H1 (cell line): ENCODE measurements at regions not wholly inside any gene's neighbourhood (a gene's known extent, or its start where the extent isn't known, plus 50 kb on each side); places are given as distances from the start of the nearest gene placed in this dataset.
A peak's percentile ranks its signal among the peaks of the same experiment; 100 is the strongest.

Source experiments
- CTCF ChIA-PET: fragments of 300-600 bp; sonication (Branson Sonifier 250); formaldehyde crosslinking; loops from one replicate; lab custom pipeline; 2021; ENCODE audit not compliant: partially characterized antibody; lab: Charles Lee
- POLR2A ChIA-PET: fragments of 300-600 bp; sonication (Branson Sonifier 250); formaldehyde crosslinking; loops from one replicate; lab custom pipeline; 2021; ENCODE audit warnings: inconsistent platforms; ENCODE audit not compliant: partially characterized antibody; lab: Charles Lee
- DNase-seq, 2 experiments: peaks; one replicate each; pipeline versions ENCODE4 v3.0.0 to v3.0.0-alpha.2; 2010 to 2022; ENCODE audit warnings: low spot score in 2 of 2, low read depth in 1 of 2, mixed read lengths in 1 of 2
- FAIRE-seq: peaks from 2 replicates; lab custom pipeline; 2011; peaks lifted over from hg19 to GRCh38; lab: Jason Lieb, UNC
- H2AFZ ChIP-seq: 2 replicates; pipeline ENCODE4 v1.8.1; 2012; ENCODE audit warnings: low read length, inconsistent platforms
- H2AK5ac ChIP-seq: 2 replicates; pipeline ENCODE4 v1.6.1; 2013; ENCODE audit warnings: low read depth, low read length
- H2BK120ac ChIP-seq: replicated peaks from 2 replicates; pipeline ENCODE3; 2013; ENCODE audit warnings: low read depth, low read length, inconsistent platforms
- H2BK12ac ChIP-seq: 2 replicates; pipeline ENCODE4 v1.6.1; 2013; ENCODE audit warnings: low read depth, low read length
- H2BK15ac ChIP-seq: 2 replicates; pipeline ENCODE4 v1.6.1; 2013; ENCODE audit warnings: low read length
- H2BK20ac ChIP-seq: 2 replicates; pipeline ENCODE4 v1.6.1; 2013; ENCODE audit warnings: low read length
- H2BK5ac ChIP-seq: 2 replicates; pipeline ENCODE4 v1.6.1; 2013; ENCODE audit warnings: low read depth, low read length
- H3K14ac ChIP-seq: 2 replicates; pipeline ENCODE4 v1.6.1; 2013; ENCODE audit warnings: inconsistent platforms; ENCODE audit not compliant: insufficient read length
- H3K18ac ChIP-seq: 2 replicates; pipeline ENCODE4 v1.6.1; 2013; ENCODE audit warnings: low read length; ENCODE audit errors: extremely low read depth
- H3K23ac ChIP-seq: 2 replicates; pipeline ENCODE4 v1.6.1; 2013; ENCODE audit warnings: inconsistent platforms; ENCODE audit not compliant: insufficient read length
- H3K23me2 ChIP-seq: 2 replicates; pipeline ENCODE4 v1.6.1; 2013; ENCODE audit warnings: low read depth, low read length
- H3K27ac ChIP-seq: 2 replicates; pipeline ENCODE4 v1.6.1; 2011; ENCODE audit warnings: low read depth, low read length, inconsistent platforms
- H3K27me3 ChIP-seq, 4 experiments: replicated peaks in 1 of 4; 1 replicate in 1 of 4; 2 replicates in 3 of 4; pipeline versions ENCODE4 v1.6.1 to v1.8.1; 2011 to 2013; ENCODE audit warnings: low read length in 3 of 4, mild to moderate bottlenecking in 3 of 4, inconsistent platforms in 2 of 4, mixed read lengths in 2 of 4, moderate library complexity in 1 of 4; ENCODE audit not compliant: control insufficient read depth in 3 of 4, insufficient read depth in 3 of 4; ENCODE audit errors: extremely low read depth in 1 of 4
- H3K36me3 ChIP-seq, 4 experiments: 2 replicates each; pipeline versions ENCODE4 v1.6.1 to v1.8.1; 2011 to 2013; ENCODE audit warnings: mild to moderate bottlenecking in 4 of 4, low read length in 3 of 4, moderate library complexity in 2 of 4, control low read depth in 1 of 4, inconsistent platforms in 1 of 4; ENCODE audit not compliant: insufficient read depth in 4 of 4, control insufficient read depth in 2 of 4
- H3K4ac ChIP-seq: replicated peaks from 2 replicates; pipeline ENCODE3; 2013; ENCODE audit warnings: low read length, low read depth, mixed read lengths, inconsistent platforms; ENCODE audit not compliant: insufficient read length
- H3K4me1 ChIP-seq, 4 experiments: replicated peaks in 1 of 4; 1 replicate in 1 of 4; 2 replicates in 3 of 4; pipeline versions ENCODE4 v1.6.1 to v1.8.1; 2011 to 2013; ENCODE audit warnings: low read length in 3 of 4, inconsistent platforms in 2 of 4, mixed read lengths in 1 of 4; ENCODE audit not compliant: insufficient read depth in 4 of 4, control insufficient read depth in 3 of 4
- H3K4me2 ChIP-seq, 2 experiments: 2 replicates each; pipeline versions ENCODE4 v1.6.1 to v1.8.1; 2011 to 2013; ENCODE audit warnings: low read depth in 2 of 2, low read length in 2 of 2, control low read depth in 1 of 2, inconsistent platforms in 1 of 2, mild to moderate bottlenecking in 1 of 2; ENCODE audit not compliant: insufficient read depth in 1 of 2
- H3K4me3 ChIP-seq, 4 experiments: fragments of 200-600, 300-600 bp in 1 of 4; sonication (generic), shearing (Covaris generic), sonication (Bioruptor Twin) in 1 of 4; 2 replicates each; pipeline versions ENCODE4 v1.5.1 to v1.8.1; 2011 to 2016; ENCODE audit warnings: low read length in 4 of 4, low read depth in 3 of 4, control low read depth in 2 of 4, inconsistent platforms in 2 of 4, mild to moderate bottlenecking in 2 of 4, mixed read lengths in 1 of 4, moderate library complexity in 1 of 4; ENCODE audit not compliant: insufficient read depth in 2 of 4; ENCODE audit errors: extremely low read depth in 1 of 4
- H3K56ac ChIP-seq: replicated peaks from 2 replicates; pipeline ENCODE3; 2013; ENCODE audit warnings: low read depth, mild to moderate bottlenecking, mixed read lengths, low read length, inconsistent platforms; ENCODE audit not compliant: insufficient read length
- H3K79me1 ChIP-seq: 2 replicates; pipeline ENCODE4 v1.6.1; 2013; ENCODE audit warnings: low read depth, low read length, control low read depth
- H3K79me2 ChIP-seq, 2 experiments: 2 replicates each; pipeline versions ENCODE4 v1.6.1 to v1.8.1; 2012 to 2013; ENCODE audit warnings: low read length in 2 of 2, mild to moderate bottlenecking in 2 of 2, inconsistent platforms in 1 of 2; ENCODE audit not compliant: insufficient read depth in 2 of 2, control insufficient read depth in 1 of 2
- H3K9ac ChIP-seq, 4 experiments: replicated peaks in 1 of 4; 1 replicate in 1 of 4; 2 replicates in 3 of 4; pipeline versions ENCODE4 v1.6.1 to v1.8.1; 2011 to 2013; ENCODE audit warnings: low read depth in 3 of 4, low read length in 3 of 4, control low read depth in 2 of 4, mild to moderate bottlenecking in 2 of 4, moderate library complexity in 2 of 4, inconsistent platforms in 1 of 4; ENCODE audit errors: extremely low read depth in 1 of 4
- H3K9me3 ChIP-seq, 2 experiments: 2 replicates each; pipeline versions ENCODE4 v1.6.1 to v1.8.1; 2012 to 2013; ENCODE audit warnings: mild to moderate bottlenecking in 2 of 2, moderate library complexity in 2 of 2, control low read depth in 1 of 2, inconsistent platforms in 1 of 2, low read depth in 1 of 2, low read length in 1 of 2, mixed read lengths in 1 of 2; ENCODE audit not compliant: insufficient read depth in 2 of 2
- H4K20me1 ChIP-seq, 2 experiments: replicated peaks in 1 of 2; 2 replicates each; pipeline versions ENCODE3 to v1.8.1; 2011 to 2013; ENCODE audit warnings: inconsistent platforms in 2 of 2, low read length in 2 of 2, mild to moderate bottlenecking in 1 of 2; ENCODE audit not compliant: insufficient read depth in 2 of 2, control insufficient read depth in 1 of 2
- H4K5ac ChIP-seq: 2 replicates; pipeline ENCODE4 v1.6.1; 2013; ENCODE audit warnings: low read length, low read depth, mixed read lengths, inconsistent platforms; ENCODE audit not compliant: insufficient read length
- H4K8ac ChIP-seq: 2 replicates; pipeline ENCODE4 v1.8.0; 2013; ENCODE audit warnings: mild to moderate bottlenecking, moderate library complexity, low read length, inconsistent platforms; ENCODE audit not compliant: insufficient read depth; ENCODE audit errors: extremely low read depth
- H4K91ac ChIP-seq: replicated peaks from 2 replicates; pipeline ENCODE3; 2013; ENCODE audit warnings: low read length, mixed read lengths, inconsistent platforms; ENCODE audit not compliant: insufficient read length
- ATF2 ChIP-seq: IDR thresholded peaks from 2 replicates; pipeline ENCODE4 v1.6.1; 2012; ENCODE audit warnings: low read length, inconsistent platforms
- BACH1 ChIP-seq: IDR thresholded peaks from 2 replicates; pipeline ENCODE4 v1.6.1; 2012; ENCODE audit warnings: low read length, improper control_type of control experiment
- CBX8 ChIP-seq: fragments of 300-800, 300-1000 bp; sonication (generic); IDR thresholded peaks from 2 replicates; pipeline ENCODE4 v1.7.1; 2016; ENCODE audit warnings: low read depth, low read length, borderline replicate concordance
- CHD1 ChIP-seq: IDR thresholded peaks from 2 replicates; pipeline ENCODE4 v1.6.1; 2012; ENCODE audit warnings: low read depth, low read length, improper control_type of control experiment
- EZH2 ChIP-seq: fragments of 200-600 bp; sonication (generic); IDR thresholded peaks from 2 replicates; pipeline ENCODE4 v1.7.1; 2012; ENCODE audit warnings: low read depth, mild to moderate bottlenecking, moderate library complexity, low read length, inconsistent platforms; ENCODE audit not compliant: severe bottlenecking
- JUN ChIP-seq: IDR thresholded peaks from 2 replicates; pipeline ENCODE4 v1.6.1; 2011; ENCODE audit warnings: low read depth, mild to moderate bottlenecking, improper control_type of control experiment, low read length
- MAFK ChIP-seq: IDR thresholded peaks from 2 replicates; pipeline ENCODE4 v1.6.1; 2012; ENCODE audit warnings: low read depth, mild to moderate bottlenecking, improper control_type of control experiment, low read length
- POLR2A ChIP-seq, 2 experiments: IDR thresholded peaks; 1 replicate in 1 of 2; 2 replicates in 1 of 2; pipeline ENCODE4 v1.6.1; 2011; ENCODE audit warnings: low read depth in 2 of 2, low read length in 2 of 2, mild to moderate bottlenecking in 2 of 2; ENCODE audit errors: control extremely low read depth in 1 of 2
- SIN3A ChIP-seq, 2 experiments: IDR thresholded peaks in 1 of 2; conservative IDR thresholded peaks in 1 of 2; 2 replicates each; pipeline ENCODE4 v1.6.1; 2011 to 2012; ENCODE audit warnings: low read length in 2 of 2, improper control_type of control experiment in 1 of 2, low read depth in 1 of 2, mild to moderate bottlenecking in 1 of 2
- SRF ChIP-seq: IDR thresholded peaks from 2 replicates; pipeline ENCODE4 v1.6.1; 2011; ENCODE audit warnings: mild to moderate bottlenecking, low read depth, low read length, moderate library complexity
- TAF1 ChIP-seq: IDR thresholded peaks from 2 replicates; pipeline ENCODE4 v1.6.1; 2011; ENCODE audit warnings: mild to moderate bottlenecking, low read depth, low read length
- TCF12 ChIP-seq: IDR thresholded peaks from 2 replicates; pipeline ENCODE4 v1.6.1; 2011; ENCODE audit warnings: low read depth, mild to moderate bottlenecking, low read length
- TEAD4 ChIP-seq: IDR thresholded peaks from 2 replicates; pipeline ENCODE4 v1.6.1; 2012; ENCODE audit warnings: low read depth, low read length, inconsistent platforms, mixed read lengths
- ZNF274 ChIP-seq: IDR thresholded peaks from 2 replicates; pipeline ENCODE4 v1.7.0; 2012; ENCODE audit warnings: low read length, borderline replicate concordance; ENCODE audit errors: extremely low read depth
- WGBS, 2 experiments: shearing (Covaris generic) in 1 of 2; methylation state at CpG; one replicate each; pipeline versions ENCODE4 v1.1.6 to v1.1.7; 2013 to 2015; ENCODE audit warnings: low lambda C conversion rate in 2 of 2, mixed read lengths in 2 of 2, inconsistent platforms in 1 of 2, low coverage in 1 of 2, missing lambda C conversion rate in 1 of 2; ENCODE audit not compliant: insufficient replicate concordance in 2 of 2, insufficient coverage in 1 of 2, insufficient read length in 1 of 2; ENCODE audit errors: extremely low coverage in 1 of 2, missing lambda C conversion rate in 1 of 2; 5-methylcytosine and 5-hydroxymethylcytosine counted together

GRCh38 chr5:145478651-145479050 is 356.5 kb downstream of the PRELID2 start:
- Histone ChIP-seq H3K18ac (no peak overlapping the region), H3K56ac (no peak overlapping the region), H3K9ac (no peak overlapping the region), H4K20me1 (no peaks in the 10 kb centered on the region), H3K4ac (no peak overlapping the region), H2BK5ac (no peak overlapping the region), H3K36me3 (no peaks in the 10 kb centered on the region), H4K5ac (no peak overlapping the region), H2AFZ (0 out of 2 replicates have a peak overlapping the region, but pooled peaks have one; percentile 34), H3K79me1 (no peaks in the 10 kb centered on the region), H3K23ac (no peak overlapping the region), H2BK120ac (no peak overlapping the region), H3K4me3 (no peak overlapping the region), H4K8ac (no peak overlapping the region), H3K27ac (no peak overlapping the region), H2AK5ac (no peak overlapping the region), H2BK20ac (no peak overlapping the region), H2BK12ac (no peak overlapping the region), H3K79me2 (no peaks in the 10 kb centered on the region), H3K14ac (no peak overlapping the region), H3K9me3 (no peaks in the 10 kb centered on the region), H4K91ac (no peak overlapping the region), H3K4me1 (no peaks in the 10 kb centered on the region), H2BK15ac (no peak overlapping the region), H3K4me2 (no peak overlapping the region), H3K23me2 (no peaks in the 10 kb centered on the region), H3K27me3 (no peaks in the 10 kb centered on the region)
- CTCF ChIA-PET, result no interaction called here
- POLR2A ChIA-PET, result interaction anchor here (1.6 kb wide), 1 partner anchor 13 kb away, joined by 4 read pairs; no protein-coding TSS in a partner anchor
- DNase-seq (no peak), FAIRE-seq (no peak)
- WGBS, 2 experiments, result 100% methylated on average over 2 of the region's 2 CpGs; no CpG with 5 or more reads in 1 of the 2 experiments
- TF ChIP-seq JUN (no peak), SIN3A (conservative IDR thresholded peaks at IDR 0.05 in 1 of 2, IDR thresholded peaks at IDR 0.05 in 1 of 2; ENCODE audit: low read depth in 1 of 2, low read length in 2 of 2) (no peak), MAFK (no peak), TAF1 (no peak), ZNF274 (no peak), BACH1 (no peak), TEAD4 (no peak), ATF2 (no peak), CHD1 (no peak), EZH2 (no peak), POLR2A (IDR thresholded peaks at IDR 0.05; ENCODE audit: control extremely low read depth in 1 of 2, low read depth in 2 of 2, low read length in 2 of 2) (no peak), TCF12 (no peak), CBX8 (no peak), SRF (no peak)
